HG03066 (cell line): ENCODE measurements at regions not wholly inside any gene's neighbourhood (a gene's known extent, or its start where the extent isn't known, plus 50 kb on each side); places are given as distances from the start of the nearest gene placed in this dataset.

ENCODE experiments used
- ATAC-seq: cut with Tn5 transposase; IDR thresholded peaks from one replicate; pipeline ENCODE4 v1.9.1; 2021; ENCODE audit warnings: low read depth; ENCODE audit not compliant: unreplicated experiment

GRCh38 chr5:4735261-4735660, 404.9 kb upstream of the ADAMTS16 start:
- no peak for ATAC-seq

- ATAC-seq, result no peak
These were observed 402.3 kb upstream of the ADAMTS16 start for GRCh38 chr5:4737868-4738267.

- no peak for ATAC-seq
These were observed 401.8 kb upstream of the ADAMTS16 start for GRCh38 chr5:4738298-4738697.

GRCh38 chr5:4740156-4740555, 400.0 kb upstream of the ADAMTS16 start:
- no peak for ATAC-seq

- ATAC-seq, result no peak
These were observed 381.6 kb upstream of the ADAMTS16 start for GRCh38 chr5:4758550-4758949.

- no peak for ATAC-seq
These were observed 381.1 kb upstream of the ADAMTS16 start for GRCh38 chr5:4758996-4759395.

GRCh38 chr5:4762316-4762715, 377.8 kb upstream of the ADAMTS16 start:
- ATAC-seq, result no peak

GRCh38 chr5:4765411-4765810, 374.7 kb upstream of the ADAMTS16 start:
- no peak for ATAC-seq

GRCh38 chr5:4766101-4766500, 374.0 kb upstream of the ADAMTS16 start:
- ATAC-seq, result no peak

- no peak for ATAC-seq
These were observed 367.5 kb upstream of the ADAMTS16 start for GRCh38 chr5:4772591-4772990.

GRCh38 chr5:4773827-4774317, 366.3 kb upstream of the ADAMTS16 start:
- ATAC-seq, result no peak

GRCh38 chr5:4777435-4777834, 362.7 kb upstream of the ADAMTS16 start:
- ATAC-seq, result no peak

GRCh38 chr5:4780633-4781032, 359.5 kb upstream of the ADAMTS16 start:
- no peak for ATAC-seq

GRCh38 chr5:4781299-4781698, 358.8 kb upstream of the ADAMTS16 start:
- no peak for ATAC-seq

GRCh38 chr5:4785971-4786370, 354.2 kb upstream of the ADAMTS16 start:
- no peak for ATAC-seq

GRCh38 chr5:4797445-4797844, 342.7 kb upstream of the ADAMTS16 start:
- no peak for ATAC-seq

GRCh38 chr5:4802044-4802443, 338.1 kb upstream of the ADAMTS16 start:
- ATAC-seq, result no peak

GRCh38 chr5:4804691-4805360, 335.3 kb upstream of the ADAMTS16 start:
- ATAC-seq, result no peak

GRCh38 chr5:4815002-4815401, 325.1 kb upstream of the ADAMTS16 start:
- no peak for ATAC-seq

GRCh38 chr5:4817767-4818166, 322.4 kb upstream of the ADAMTS16 start:
- no peak for ATAC-seq

- ATAC-seq, result no peak
These were observed 308.8 kb upstream of the ADAMTS16 start for GRCh38 chr5:4831325-4831724.

GRCh38 chr5:4832471-4832870, 307.7 kb upstream of the ADAMTS16 start:
- no peak for ATAC-seq
